ENCODE measurements at regions not wholly inside any gene's neighbourhood (a gene's known extent, or its start where the extent isn't known, plus 50 kb on each side); places are given as distances from the start of the nearest gene placed in this dataset.
"Not testable (repeated sequence)": the region's sequence is repeated elsewhere in the genome, so short reads cannot be mapped to it uniquely, and the experiment has no call there.

DNA sequence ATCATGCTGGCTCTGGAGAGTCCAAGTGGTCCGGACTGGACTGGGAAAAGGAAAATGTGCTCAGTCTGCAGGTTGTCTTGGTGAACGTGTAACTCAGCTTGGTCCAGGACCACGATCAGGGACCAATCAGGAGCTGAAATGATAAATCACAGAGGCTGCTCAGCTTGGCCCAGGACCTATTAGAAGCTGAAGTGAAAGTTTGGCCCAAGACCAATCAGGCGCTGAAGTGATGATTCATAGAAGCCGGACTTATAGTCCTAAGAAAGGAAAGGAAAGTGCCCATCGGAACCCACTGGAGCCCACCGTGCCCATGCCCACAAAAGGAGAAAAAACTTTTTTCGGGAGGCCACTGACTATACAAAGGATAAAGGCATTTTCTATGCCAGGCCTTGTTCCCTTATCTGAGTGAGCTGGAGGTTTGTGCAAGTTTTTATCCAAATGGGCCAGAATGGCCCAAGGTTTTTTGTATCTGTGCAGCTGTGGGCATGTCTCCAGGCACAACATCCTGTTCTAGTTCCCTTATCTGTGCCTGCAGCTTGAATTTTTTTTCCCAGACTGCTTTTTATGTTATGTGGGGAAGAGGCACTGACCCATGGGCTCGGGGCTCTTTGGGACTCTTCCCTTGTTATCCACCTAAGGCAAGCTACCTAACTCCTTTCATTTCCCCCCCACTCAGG, 194.4 kb downstream of the FAM133A start:
- DNase-seq: no peak

GRCh38 chrX:93874554-93874953, 200.5 kb downstream of the FAM133A start:
- DNase-seq: peak in 5 of 51 donors; percentile 0 to 8 (median 0)

- DNase-seq: no peak
Measured at GRCh38 chrX:93875621-93876282, 201.7 kb downstream of the FAM133A start.

DNA sequence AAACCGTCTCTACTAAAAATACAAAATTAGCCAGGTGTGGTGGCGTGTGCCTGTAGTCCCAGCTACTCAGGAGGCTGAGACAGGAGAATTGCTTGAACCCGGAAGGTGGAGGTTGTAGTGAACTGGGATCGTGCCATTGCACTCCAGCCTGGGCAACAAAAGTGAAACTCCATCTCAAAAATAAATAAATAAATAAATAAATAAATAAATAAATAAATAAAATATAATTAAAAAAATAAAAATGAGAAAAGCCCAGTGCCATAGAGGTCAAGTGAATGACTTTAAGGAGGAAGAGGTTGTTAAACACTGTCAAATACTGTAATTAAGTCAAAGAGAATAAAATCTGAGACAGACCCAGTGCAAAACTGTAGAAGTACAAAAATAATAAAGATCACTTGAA, 247.0 kb downstream of the FAM133A start:
- DNase-seq: not testable (repeated sequence)

DNA sequence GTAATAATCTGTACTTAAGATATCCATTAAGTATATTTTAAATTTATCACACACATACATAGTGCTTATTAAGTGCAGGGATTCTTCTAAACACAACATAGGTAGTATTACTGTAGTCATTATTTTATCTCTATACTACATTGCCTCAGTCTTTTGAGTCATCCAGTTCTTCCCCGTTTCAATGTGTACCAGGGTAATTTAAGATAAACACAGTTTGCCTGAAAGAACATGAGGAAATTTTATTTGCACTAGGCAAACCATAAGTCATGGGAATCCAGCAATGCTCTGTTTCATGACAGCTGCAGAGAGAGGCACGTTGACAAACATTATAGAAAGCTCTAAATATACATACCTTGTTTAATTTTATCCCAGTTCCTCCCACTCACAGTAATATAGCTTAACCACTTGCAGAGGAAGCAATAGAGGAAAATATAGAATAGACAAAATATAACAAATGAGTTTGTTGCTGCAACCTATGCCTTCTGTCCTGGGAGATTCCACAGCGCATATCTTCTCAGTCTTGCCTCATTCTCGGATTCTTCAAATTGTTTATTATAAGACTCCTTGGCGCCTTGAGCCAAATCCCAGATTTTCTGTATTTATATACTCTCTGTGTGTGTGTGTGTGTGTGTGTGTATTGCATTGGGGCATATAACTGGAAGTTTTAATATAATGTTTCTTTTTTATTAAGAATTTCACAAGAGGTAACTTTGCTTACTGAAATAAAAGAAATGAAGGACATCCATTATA, 258.6 kb downstream of the FAM133A start:
- DNase-seq: no peak

- DNase-seq: no peak
Measured at GRCh38 chrX:93977641-93978040, 303.6 kb downstream of the FAM133A start.

- no peak for DNase-seq
Measured at GRCh38 chrX:93985344-93986307, 311.6 kb downstream of the FAM133A start.

All from hypothalamus (tissue), 51 donors.